AG04450 (cell line): ENCODE measurements at regions not wholly inside any gene's neighbourhood (a gene's known extent, or its start where the extent isn't known, plus 50 kb on each side); places are given as distances from the start of the nearest gene placed in this dataset.

Experiments used
- CTCF ChIA-PET: fragments of 300-600, 350-600 bp; formaldehyde crosslinking; extraction: SDS; loops from one replicate; lab custom pipeline; 2022; ENCODE audit warnings: antibody characterized with exemption, inconsistent platforms; lab: Charles Lee
- POLR2A ChIA-PET: fragments of 350-600 bp; formaldehyde crosslinking; extraction: SDS; loops from one replicate; lab custom pipeline; 2021; ENCODE audit warnings: antibody characterized with exemption, inconsistent platforms; lab: Yijun Ruan, JAX
- DNase-seq: peaks from one replicate; pipeline ENCODE4 v3.0.0-alpha.2; 2011; ENCODE audit warnings: low read depth, low spot score
- H3K27ac ChIP-seq: one replicate; pipeline ENCODE4 v1.5.1; 2012; ENCODE audit warnings: low read depth, low read length, control low read depth
- H3K27me3 ChIP-seq: one replicate; pipeline ENCODE4 v1.6.0; 2012; ENCODE audit warnings: low read length; ENCODE audit not compliant: control insufficient read depth, insufficient read depth
- H3K4me3 ChIP-seq: 2 replicates; pipeline ENCODE4 v1.5.1; 2011; ENCODE audit warnings: mild to moderate bottlenecking, low read depth, low read length, control low read depth
- H3K9me3 ChIP-seq: 2 replicates; pipeline ENCODE4 v1.5.1; 2012; ENCODE audit warnings: low read length; ENCODE audit not compliant: control insufficient read depth, insufficient read depth
- TF ChIP-seq, protein P1 (sequence below): IDR thresholded peaks from 2 replicates; pipeline ENCODE4 v1.5.1; 2011; ENCODE audit warnings: low read depth, low read length, control low read depth, inconsistent platforms

DNA sequence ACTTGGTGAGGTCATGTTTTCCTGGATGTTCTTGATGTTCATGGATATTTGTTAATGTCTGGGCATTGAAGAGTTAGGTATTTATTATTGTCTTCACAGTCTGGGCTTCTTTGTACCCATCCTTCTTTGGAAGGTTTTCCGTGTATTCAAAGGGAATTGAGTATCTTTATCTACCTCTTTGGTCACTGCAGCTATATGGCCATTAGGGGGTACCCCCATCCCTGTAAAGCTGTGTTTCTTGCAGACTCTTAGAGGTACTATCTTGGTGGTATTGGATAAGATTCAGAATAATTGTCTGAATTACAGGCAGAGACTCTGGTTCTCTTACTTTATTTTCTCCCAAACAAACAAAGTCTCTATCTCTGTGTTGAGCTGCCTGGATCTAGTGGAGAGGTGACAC is 401.6 kb upstream of the FSIP2 start:
- ChIA-PET POLR2A (no interaction called here), CTCF (no interaction called here)
- no peak overlapping the region for H3K27ac ChIP-seq
- no peaks in the 10 kb centered on the region for H3K27me3 ChIP-seq
- no peak overlapping the region for H3K4me3 ChIP-seq
- no peak for DNase-seq
- TF ChIP-seq, protein P1, sequence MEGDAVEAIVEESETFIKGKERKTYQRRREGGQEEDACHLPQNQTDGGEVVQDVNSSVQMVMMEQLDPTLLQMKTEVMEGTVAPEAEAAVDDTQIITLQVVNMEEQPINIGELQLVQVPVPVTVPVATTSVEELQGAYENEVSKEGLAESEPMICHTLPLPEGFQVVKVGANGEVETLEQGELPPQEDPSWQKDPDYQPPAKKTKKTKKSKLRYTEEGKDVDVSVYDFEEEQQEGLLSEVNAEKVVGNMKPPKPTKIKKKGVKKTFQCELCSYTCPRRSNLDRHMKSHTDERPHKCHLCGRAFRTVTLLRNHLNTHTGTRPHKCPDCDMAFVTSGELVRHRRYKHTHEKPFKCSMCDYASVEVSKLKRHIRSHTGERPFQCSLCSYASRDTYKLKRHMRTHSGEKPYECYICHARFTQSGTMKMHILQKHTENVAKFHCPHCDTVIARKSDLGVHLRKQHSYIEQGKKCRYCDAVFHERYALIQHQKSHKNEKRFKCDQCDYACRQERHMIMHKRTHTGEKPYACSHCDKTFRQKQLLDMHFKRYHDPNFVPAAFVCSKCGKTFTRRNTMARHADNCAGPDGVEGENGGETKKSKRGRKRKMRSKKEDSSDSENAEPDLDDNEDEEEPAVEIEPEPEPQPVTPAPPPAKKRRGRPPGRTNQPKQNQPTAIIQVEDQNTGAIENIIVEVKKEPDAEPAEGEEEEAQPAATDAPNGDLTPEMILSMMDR, result no peak
- H3K9me3 ChIP-seq, result peaks cover 17% of the 10 kb centered on the region; the same call in 1 of the 2 replicates

- POLR2A ChIA-PET, result no interaction called here
- no peak for DNase-seq
- CTCF ChIA-PET, result no interaction called here
- Histone ChIP-seq H3K27ac (no peak overlapping the region), H3K9me3 (peaks cover 14% of the 10 kb centered on the region; the same call in 1 of the 2 replicates), H3K4me3 (no peak overlapping the region), H3K27me3 (no peaks in the 10 kb centered on the region)
- TF ChIP-seq, protein P1, result no peak
Observed at GRCh38 chr2:185338104-185338503, 400.5 kb upstream of the FSIP2 start.

GRCh38 chr2:185347445-185347844 is 391.2 kb upstream of the FSIP2 start:
- H3K9me3 ChIP-seq, result peaks cover 5% of the 10 kb centered on the region
- TF ChIP-seq, protein P1, result no peak
- no peak overlapping the region for H3K27ac ChIP-seq
- no peak for DNase-seq
- H3K4me3 ChIP-seq, result no peak overlapping the region
- ChIA-PET CTCF (no interaction called here), POLR2A (no interaction called here)
- no peaks in the 10 kb centered on the region for H3K27me3 ChIP-seq

- CTCF ChIA-PET, result no interaction called here
Observed at GRCh38 chr2:185360776-185361175, 377.8 kb upstream of the FSIP2 start.

DNA sequence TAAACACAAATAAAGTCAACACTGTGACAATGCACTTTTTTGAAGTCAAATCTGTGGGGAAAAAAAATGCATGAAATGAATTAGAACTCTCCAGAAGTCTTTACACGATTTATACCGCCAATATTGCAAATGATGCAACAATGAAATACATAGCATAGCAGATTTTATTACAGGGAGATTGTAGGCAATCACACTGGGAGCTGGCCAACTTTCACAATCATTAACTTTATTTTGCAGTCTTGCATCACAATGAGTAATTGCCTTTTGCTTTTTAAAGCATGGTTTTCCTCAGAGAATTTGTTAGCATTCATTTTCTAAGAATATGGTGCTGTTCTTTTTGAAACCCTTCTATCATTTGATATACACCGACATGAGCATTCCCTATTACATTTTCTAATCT is 366.4 kb upstream of the FSIP2 start:
- ChIA-PET POLR2A (no interaction called here), CTCF (no interaction called here)
- Histone ChIP-seq H3K4me3 (no peak overlapping the region), H3K27me3 (no peaks in the 10 kb centered on the region), H3K9me3 (peaks cover 11% of the 10 kb centered on the region), H3K27ac (no peak overlapping the region)
- TF ChIP-seq, protein P1, result no peak
- DNase-seq, result no peak

More at GRCh38 chr2:185360776-185361175, 377.8 kb upstream of the FSIP2 start:
- DNase-seq, result no peak
- Histone ChIP-seq H3K27ac (no peak overlapping the region), H3K4me3 (no peak overlapping the region), H3K9me3 (peaks cover 19% of the 10 kb centered on the region), H3K27me3 (no peaks in the 10 kb centered on the region)
- POLR2A ChIA-PET, result no interaction called here
- TF ChIP-seq, protein P1, result no peak
